Superior temporal gyrus (tissue), 1 donor: ENCODE measurements at regions not wholly inside any gene's neighbourhood (a gene's known extent, or its start where the extent isn't known, plus 50 kb on each side); places are given as distances from the start of the nearest gene placed in this dataset.

ENCODE experiments used
- DNase-seq: peaks from one replicate; pipeline ENCODE4 v3.0.0-alpha.2; 2016; ENCODE audit errors: extremely low spot score

GRCh38 chr7:9846902-9847301, 1126.8 kb upstream of the PHF14 start:
- DNase-seq: no peak

GRCh38 chr7:9854605-9855004, 1119.1 kb upstream of the PHF14 start:
- no peak for DNase-seq

GRCh38 chr7:9856668-9857067, 1117.0 kb upstream of the PHF14 start:
- DNase-seq: no peak

DNA sequence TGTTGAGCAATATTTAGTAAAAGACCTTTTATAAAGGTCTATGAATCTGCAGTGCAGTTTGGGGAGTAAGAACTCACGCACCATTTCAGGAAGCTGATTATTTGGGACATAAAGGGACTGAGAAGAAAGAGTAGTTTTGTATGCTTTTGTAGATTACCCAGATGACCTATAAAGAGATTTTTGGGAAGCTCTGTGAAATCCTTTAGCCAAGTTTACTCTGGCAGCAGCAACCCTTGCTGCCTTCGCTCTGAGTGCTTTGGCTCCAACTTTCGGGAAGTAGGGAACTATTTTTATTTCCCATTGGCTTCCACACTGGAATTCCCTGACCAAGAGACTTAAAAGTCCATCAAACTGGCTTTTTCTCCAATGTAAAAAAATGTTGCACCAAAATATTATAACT, 1110.1 kb upstream of the PHF14 start:
- no peak for DNase-seq

DNA sequence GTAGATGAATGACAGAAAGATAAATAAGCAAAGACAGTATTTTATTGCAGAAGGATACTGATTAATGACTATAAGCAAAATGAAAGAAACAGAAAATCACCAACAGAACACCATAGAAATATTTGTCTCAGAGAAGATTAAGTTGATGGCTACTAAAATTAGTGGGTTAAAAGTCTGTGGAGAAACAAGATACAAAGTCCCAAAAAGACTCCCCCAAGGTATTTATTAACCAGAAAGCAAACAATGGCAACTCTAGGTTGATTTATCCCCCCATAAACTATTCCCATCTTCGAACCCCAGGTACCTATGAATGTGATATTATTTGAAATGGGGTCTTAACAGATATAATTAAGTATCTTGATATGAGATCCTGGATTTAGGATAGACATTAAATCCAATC, 1104.5 kb upstream of the PHF14 start:
- DNase-seq: no peak

DNA sequence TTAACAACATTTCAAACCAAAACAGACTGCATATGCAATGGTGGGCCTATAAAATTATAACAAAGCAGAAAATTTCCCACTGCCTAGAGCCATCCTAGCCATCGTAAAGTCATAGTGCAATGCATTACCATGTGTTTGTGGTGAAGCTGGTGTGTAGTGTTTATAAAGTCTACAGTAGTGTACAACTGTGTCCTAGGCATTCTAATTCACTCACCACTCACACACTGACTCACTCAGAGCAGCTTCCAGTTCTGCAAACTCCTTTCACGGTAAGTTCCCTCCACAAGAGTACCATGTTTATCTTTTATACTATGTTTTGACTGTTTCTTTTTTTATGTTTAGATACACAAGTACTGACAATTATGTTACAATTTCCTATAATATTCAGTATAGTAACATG, 1104.1 kb upstream of the PHF14 start:
- DNase-seq: no peak

DNA sequence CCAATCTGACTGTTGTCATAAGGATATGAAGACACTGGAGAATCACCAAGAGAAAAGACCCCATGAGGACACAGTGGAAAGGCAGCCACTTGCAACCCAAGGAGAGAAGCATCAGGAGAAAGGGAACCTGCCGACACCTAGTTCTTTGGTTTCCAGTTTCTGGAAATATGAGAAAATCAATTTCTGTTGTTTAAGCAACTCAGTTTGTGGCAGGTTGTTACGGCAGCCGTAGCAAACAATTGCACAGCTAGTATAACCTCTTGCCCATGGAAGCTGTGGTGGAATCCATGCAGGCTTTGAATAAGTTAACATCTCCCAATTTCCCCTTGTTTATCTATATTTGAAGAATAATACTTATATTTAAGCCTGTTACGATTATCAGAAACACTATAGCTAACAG, 1103.0 kb upstream of the PHF14 start:
- no peak for DNase-seq

DNA sequence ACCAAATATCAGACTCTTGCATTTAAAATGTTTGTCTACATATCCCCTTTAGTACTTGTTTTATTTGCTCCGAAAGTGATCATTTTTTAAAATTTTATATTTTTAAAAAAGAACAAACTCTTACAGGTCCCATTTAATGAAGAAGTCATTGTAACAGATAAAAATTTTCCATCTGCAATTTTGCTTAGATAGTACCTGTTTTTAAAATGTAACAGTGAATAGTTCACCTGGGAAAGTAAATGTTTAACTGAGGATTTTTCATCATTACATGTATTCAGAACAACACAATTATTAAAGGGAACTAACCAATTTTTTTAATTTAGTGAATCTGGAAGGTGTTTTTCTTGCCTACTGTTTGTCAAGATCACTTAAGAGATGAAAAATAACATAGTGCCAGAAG, 1099.5 kb upstream of the PHF14 start:
- DNase-seq: no peak

DNA sequence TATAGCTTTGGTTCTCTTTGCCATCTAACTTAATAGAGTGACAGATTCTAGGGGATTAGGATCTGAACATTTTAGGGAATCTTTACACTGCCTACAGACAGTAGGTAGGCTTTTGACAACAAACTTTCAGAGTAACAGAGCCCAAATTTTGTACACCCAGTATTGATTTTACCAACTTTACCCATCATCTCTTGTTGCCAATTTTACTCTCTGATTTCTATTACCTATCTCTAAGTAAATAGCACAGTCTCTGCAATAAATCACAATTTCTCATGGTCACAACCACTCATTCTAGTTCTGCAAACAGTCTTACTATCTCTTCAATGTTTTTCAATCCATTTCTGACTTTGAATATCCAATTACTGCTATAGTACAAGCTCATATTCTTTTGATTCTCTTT, 1097.6 kb upstream of the PHF14 start:
- no peak for DNase-seq

- DNase-seq: no peak
Observed at GRCh38 chr7:9889554-9889953, 1084.1 kb upstream of the PHF14 start.

DNA sequence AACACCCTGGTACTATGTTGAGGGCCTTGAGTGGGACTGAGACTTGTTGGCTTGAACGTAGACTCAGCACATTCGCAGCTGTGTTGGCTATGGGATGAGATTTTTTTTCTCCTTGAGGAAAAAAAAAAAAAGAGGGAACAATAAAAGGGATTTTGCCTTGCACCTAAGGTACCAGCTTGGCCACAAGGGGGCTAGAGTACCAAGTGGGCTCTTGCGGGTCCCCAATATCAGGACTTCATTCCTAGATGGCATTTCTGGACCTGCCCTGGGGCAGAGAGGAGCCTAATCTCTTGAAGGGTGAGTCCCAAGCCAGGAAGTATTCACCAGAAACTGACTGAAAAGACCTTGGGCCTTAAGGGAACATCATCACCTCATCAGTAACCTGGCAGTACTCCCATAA, 1083.6 kb upstream of the PHF14 start:
- DNase-seq: no peak

- no peak for DNase-seq
Observed at GRCh38 chr7:9891056-9891455, 1082.6 kb upstream of the PHF14 start.

GRCh38 chr7:9900339-9900738, 1073.3 kb upstream of the PHF14 start:
- no peak for DNase-seq

GRCh38 chr7:9921326-9921725, 1052.3 kb upstream of the PHF14 start:
- DNase-seq: no peak

GRCh38 chr7:9937944-9938631, 1035.6 kb upstream of the PHF14 start:
- DNase-seq: peak; percentile 55

DNA sequence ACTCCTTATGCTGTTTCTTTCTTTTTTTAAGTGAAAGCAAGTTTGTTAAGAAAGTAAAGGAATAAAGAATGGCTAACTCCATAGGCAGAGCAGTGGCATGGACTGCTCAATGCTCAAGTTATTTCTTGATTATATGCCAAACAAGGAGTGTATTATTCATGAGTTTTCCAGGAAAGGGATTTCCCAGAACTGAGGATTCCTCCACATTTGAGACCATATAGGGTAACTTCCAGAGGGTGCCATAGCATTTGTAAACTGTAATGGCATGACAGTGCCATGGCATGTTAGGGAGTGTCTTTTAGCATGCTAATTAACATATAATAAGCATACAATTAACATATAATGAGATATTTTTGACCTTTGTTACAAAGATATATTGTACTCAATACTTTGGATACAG, 1034.5 kb upstream of the PHF14 start:
- no peak for DNase-seq

GRCh38 chr7:9945131-9945530, 1028.5 kb upstream of the PHF14 start:
- DNase-seq: no peak

DNA sequence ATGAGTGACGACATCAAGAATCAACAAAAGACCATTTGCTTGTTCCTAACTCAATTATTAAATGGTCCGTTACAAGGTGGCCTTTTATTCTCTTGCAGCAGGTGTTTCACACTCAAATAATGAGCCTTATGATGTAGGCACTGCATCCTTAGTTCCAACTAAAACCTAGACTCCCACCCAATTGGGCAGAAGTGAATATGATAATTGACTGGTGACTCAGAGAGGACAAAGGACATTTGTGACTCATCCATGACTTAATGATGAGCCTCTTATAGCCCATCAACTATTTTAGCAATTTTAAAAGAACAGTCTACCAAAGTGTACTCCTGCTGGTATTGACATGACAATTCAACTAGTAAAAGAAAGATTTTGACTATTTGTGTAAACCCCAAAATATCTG, 1027.8 kb upstream of the PHF14 start:
- DNase-seq: no peak

- DNase-seq: no peak
Observed at GRCh38 chr7:9955138-9955537, 1018.5 kb upstream of the PHF14 start.

DNA sequence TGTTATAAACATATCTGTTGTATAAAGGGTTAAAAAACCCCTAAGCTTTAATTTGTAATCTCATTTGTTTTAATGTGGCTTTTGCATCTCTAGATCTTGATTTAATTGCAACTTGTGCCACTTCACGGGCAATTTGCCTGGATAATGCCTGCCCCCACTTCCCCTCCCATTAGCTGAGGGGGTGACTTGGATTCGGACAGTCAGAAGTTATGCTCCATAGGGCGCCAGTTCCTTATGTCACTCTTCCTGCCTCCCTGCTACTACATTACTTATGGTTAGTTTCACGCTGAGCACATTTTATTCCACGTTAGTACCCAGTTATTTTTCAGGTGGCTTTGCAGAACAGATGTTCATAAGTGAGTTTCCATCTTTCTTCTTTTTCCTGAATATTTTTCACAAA, 1015.2 kb upstream of the PHF14 start:
- no peak for DNase-seq

GRCh38 chr7:9960460-9960859, 1013.2 kb upstream of the PHF14 start:
- DNase-seq: no peak

GRCh38 chr7:9961161-9961922, 1012.3 kb upstream of the PHF14 start:
- no peak for DNase-seq

GRCh38 chr7:9962742-9963141, 1010.9 kb upstream of the PHF14 start:
- DNase-seq: no peak
